ENCODE measurements at regions not wholly inside any gene's neighbourhood (a gene's known extent, or its start where the extent isn't known, plus 50 kb on each side); places are given as distances from the start of the nearest gene placed in this dataset.
"Not testable (repeated sequence)": the region's sequence is repeated elsewhere in the genome, so short reads cannot be mapped to it uniquely, and the experiment has no call there.

DNA sequence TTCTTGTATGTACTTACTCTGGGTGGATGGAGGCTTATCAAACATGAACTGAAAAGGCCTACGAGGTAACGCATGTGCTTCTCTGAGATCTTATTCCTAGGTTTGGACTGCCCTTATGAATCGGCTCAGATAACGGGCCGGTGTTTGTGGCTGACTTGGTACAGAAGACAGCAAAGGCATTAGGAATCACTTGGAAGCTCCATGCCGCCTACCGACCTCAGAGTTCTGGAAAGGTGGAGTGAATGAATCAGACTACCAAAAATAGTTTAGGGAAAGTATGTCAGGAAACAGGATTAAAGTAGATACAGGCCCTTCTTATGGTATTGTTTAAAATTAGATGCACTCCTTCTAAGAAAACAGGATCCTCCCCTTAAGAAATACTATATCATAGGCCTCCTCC, 172.4 kb upstream of the PCDH9 start:
- DNase-seq = no peak

DNA sequence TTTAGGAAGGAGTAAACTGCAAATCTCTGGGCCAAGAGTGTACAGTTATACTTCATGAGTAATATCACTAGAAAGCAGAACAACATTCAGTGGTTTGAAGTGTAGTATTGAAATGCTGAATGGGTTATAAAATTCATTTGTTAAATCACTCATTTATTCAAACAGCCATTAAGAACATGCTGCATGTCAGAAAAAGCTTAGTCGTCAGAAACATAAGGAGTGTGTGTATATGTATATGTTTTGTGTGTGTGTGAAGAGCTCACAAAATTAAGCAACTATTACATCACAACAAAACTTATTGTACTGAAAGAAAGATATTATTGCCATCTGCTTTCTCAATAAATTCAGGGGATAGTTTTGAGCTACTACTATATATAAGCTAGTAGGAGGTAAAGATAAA, 165.4 kb upstream of the PCDH9 start:
- DNase-seq = no peak

DNA sequence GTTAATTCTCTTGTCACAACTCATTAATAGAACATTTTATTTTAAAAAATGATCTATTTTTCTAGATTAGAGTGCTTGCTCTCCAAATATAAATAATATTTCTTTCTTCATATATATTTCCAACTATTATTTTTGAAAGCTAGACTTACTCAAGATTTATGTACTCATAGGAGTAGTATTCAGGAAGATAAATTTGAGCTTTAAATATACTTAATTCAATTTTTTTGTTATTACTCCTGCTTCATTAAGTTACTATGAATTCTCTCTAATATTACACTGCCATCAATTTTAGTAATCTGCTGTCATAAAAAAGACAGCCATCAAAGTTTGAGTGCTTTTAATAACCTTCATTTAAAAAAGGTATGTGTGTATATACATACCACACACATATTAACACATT, 161.9 kb upstream of the PCDH9 start:
- DNase-seq = no peak

DNA sequence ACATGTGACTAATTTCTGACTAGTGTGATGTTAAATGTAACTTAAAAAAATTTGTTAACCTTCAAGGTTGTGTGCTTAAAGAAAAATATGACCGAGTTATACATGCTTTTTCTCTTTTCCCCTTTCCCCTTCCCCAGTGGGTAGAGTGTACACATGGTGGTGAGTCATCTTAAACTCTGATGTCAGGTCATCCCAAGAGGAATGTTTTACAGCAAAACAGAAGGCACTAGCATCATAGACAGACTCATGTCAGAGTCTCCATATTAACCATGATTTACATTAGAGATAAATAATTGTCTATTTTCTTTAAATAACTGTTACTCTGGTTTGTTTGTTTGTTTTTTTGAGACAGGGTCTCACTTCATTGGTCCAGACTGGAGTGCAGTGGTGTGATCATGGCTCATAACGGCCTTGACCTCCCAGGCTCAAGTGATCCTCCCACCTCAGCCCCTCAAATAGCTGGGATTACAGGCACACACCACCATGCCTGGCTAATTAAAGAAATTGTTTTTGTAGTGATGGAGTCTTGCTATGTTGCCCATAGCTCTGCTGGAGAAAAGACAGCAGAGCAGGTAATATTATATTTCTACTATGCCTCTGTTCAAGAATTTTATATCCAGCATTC, 160.4 kb upstream of the PCDH9 start:
- peak; percentile 38 for DNase-seq

DNA sequence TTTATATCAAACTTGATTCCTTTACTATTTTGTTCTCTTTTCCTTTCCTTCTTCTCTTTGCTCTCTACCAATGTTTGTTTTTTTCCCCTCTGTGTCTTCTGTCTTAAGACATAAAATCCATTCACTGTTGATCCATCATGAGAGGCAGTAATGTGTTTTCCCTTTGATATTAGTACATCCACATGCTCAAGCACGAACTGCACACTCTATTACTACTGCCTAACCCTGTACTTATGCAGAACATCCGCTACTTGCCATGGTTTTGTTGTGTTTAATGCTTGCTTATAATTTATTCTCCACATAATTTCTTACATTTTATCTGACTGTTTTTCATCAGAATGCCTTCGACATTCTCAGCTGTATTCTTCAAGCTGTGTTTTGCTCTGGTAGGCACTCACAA, 159.0 kb upstream of the PCDH9 start:
- no peak for DNase-seq

DNA sequence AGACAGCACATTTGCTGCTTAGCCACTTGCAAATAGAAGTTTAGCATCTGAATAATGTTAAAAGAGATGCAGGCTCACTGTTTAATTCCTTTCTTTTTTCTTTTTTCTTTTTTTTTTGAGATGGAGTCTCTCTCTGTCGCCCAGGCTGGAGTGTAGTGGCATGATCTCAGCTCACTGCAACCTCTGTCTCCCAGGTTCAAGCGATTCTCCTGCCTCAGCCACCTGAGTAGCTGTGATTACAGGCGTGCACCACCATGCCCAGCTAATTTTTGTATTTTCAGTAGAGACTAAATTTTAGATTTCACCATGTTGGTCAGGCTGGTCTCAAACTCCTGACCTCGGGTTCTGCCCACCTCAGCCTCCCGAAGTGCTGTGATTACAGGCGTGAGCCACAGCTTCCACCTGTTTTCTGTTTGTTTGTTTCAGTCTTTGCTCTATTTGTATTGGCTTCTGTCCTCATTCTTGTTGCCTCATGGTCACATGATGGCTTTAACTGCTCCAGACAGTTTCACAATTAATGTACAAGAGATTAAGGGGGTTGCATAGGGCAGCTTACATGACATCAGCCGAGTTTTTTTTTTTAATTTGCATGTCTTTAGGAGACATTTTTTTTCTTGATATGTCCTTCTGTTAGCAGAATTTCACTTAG, 153.1 kb upstream of the PCDH9 start:
- DNase-seq = not testable (repeated sequence)

DNA sequence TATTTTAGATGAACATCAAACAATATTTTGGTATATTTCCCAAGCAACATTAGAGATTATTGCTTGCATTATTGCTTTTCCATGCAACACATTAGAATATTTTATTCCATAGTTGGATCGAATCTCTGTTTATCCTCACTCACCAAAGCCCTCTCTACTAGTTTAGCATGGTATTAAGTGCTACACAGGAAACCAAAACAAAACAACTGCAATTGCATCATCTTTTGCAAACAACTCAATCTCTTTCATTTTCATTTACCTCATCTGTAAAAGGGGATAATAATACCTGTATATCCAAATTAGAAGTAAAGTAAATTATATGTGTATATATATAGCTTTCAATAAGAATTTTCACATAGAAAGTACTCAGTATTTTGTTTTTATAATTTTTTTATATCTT, 147.8 kb upstream of the PCDH9 start:
- no peak for DNase-seq

DNA sequence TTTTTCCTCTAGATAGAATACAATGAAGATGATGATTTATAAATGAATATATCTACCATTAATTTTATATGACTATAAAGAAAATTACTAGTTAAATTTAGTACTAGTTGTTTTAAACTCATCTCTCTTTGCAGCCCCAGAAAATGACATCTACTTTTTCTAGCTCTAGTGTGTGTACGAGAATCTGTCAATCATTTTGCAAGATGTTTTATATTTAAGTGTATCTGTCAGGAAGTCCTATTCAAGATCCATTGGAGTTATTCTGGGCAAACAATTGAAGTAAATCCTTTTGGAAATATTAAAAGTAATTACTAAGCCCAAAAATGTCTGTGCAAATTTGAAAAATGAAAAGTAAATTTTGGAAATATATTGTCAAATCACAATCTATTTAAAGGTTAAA, 144.3 kb upstream of the PCDH9 start:
- no peak for DNase-seq

DNA sequence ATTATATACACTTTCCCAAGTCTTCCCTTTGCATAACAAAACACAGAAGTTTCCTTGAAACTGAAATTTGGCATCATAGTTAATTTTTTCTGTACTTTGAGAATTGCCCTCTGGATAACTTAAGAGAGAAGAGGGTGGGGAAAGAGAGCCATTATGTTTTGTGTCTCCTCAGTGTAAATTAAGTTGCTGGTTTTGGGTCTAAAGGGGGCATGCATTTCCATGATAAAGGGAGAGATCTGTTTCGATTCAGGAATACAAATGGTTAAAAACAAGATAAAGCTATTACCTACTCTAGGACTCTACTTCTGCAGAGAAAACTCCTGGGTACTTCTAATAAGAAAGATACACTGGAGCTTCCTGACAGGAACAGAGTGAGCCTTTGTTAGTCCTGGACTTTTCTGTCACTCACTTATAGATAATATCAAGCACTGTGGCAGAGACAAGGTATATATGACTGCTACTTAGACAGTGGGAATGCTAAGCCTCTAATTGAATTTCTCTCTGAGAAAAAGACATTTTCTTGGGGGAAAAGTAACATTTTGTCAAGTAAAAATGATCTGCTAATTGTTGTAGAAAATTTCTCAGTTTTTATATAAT, 142.8 kb upstream of the PCDH9 start:
- no peak for DNase-seq

DNA sequence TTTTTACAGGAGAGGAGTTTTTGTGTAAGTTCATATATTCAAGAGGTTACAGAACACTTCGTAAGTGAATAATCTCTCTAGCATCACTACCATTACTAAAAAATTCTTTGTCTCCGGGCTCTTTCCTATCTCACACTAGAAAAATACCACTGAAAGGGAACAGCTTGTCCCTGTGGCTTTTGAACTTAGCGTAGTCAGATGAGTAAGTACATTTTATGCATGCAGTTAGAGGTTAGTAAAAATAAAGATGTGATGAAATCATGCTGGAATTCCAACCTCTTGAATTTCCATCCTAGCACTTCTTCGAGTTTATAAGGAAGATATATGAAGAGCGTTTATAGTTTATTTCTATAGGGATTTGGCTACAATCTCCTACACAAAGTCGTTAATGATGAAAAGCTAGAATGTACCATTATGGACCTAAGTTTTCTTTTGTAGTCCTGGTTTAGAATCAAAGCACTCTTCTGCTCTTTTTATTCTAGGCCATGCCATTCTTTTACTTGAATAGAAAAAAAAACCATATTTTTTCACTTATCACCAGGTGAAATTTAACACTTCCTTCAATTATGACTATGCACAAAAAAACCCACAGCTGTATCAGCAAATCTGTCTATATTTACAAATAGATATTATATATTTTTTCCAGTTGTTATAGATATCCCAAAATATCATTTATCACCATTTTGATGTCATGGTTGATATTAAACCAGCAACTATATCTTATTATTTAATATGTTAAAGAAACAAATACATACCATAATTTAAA, 139.9 kb upstream of the PCDH9 start:
- DNase-seq = peak; percentile 86

DNA sequence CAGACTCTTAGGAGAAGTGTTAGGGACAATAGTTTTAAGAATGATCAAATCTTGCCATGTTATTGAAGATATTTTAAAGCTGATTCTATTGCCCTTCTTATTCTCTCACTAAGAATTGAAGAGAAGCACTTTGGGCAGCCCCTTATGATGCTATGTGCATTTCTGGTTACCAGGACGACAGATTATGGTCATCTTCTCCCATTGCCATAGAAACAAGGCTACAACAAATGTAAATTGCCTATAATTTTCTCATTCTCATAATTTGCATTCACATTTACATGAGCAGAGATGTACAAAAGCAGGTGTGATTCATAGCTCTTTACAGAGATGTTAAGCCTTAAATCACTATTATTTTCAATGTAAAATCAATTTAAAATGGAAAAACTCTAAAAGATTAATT, 137.3 kb upstream of the PCDH9 start:
- no peak for DNase-seq

DNA sequence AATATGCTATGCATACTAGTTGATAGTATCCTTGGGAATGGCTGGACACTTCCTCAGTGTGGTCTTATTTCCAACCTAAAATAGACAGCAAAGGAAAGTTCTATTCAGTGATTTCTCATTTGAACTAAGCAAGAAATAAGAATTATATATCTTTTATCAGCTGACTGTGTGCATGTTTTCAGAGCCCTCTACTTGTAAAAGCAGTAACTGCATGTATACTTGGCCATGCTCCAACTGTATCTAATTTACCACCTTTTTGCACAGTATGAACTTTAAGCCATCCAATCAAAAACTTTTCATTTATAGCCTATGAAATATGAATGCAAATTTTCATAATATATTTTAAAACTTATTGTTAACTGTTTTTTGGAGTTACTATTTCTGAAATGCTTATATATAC, 136.4 kb upstream of the PCDH9 start:
- DNase-seq = peak; percentile 6

DNA sequence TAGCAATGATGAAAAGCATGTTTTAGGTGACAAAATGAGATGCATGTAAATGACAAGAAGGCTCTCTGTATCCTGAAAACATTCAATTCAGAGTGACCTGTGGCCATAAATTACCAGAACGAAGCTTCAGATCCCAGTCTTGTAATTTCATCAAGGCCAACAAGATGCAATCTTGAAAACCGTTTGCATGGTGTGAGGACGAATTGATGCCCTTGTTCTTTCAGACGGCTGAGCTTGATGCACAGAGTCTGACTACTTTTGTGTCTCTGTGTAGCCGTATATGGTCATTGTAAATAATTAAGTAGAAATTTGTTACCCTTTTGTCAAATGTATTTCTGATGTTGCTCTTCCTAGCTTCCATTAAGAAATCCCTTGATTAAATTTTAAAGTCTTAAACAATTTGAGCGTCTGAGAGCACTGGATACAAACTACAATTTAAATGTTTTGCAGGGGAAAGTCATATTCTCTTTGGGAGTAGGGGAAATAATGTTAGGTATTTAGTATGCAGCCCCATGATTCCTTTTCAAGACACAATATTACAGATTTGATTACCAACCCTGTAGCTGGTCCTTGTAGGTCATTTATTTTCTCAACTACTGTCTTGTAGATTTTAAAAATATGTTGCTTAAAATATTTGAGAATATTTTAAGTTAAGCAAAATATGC, 125.8 kb upstream of the PCDH9 start:
- DNase-seq = no peak

DNA sequence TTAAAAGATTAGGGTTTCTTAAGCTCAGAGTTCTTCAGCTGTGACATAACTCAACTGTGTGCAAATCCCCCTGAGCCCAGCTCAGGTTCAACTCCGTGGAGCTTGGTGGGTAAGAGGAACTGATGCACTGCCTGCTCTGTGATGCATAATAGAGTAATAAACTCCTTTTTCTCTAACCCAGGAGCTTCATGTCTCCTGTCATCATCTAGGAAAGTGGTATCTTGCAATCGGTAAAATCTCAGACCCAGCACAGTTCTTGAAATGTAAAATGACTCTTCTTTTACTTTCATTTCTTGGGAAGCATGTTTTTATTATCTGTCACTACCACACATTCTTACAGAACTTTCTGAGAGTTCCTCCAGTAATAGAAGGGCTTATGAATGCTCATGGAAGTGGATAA, 123.8 kb upstream of the PCDH9 start:
- peak; percentile 8 for DNase-seq

DNA sequence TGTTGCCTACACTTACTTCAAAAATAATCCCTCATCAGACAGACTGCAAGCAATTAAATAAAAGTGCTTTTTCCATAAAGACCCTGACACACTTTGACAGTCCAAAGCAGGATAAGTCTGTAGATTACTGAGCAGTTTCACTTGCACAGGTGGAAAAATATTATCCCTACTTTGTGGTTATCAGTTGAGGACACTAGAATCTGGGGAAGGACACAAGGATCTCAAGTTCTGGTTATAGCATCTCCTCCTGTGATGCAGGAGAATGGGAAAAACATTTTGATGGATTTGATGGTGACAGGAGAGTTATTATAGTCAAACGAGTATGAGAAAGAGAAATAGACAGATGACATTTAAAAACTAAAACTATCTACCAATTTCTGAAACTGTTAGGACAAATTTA, 122.9 kb upstream of the PCDH9 start:
- no peak for DNase-seq

DNA sequence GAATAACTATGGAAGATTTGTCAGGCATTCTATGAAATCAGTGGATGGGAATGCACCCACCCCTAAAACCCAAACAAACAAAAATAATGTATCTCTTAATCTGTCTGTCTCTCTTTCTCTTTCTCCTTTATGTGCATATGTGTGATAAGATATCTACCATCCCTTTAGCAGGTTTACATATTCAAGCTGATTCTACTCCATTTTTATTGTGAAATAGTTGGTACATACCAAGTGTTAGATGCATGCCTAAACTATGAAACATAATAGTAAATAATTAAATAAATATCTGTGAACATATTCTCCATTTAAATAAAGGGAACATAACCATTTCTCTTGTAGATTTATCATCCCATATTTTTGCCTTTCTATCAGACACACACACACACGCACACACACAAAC, 121.8 kb upstream of the PCDH9 start:
- DNase-seq = no peak

DNA sequence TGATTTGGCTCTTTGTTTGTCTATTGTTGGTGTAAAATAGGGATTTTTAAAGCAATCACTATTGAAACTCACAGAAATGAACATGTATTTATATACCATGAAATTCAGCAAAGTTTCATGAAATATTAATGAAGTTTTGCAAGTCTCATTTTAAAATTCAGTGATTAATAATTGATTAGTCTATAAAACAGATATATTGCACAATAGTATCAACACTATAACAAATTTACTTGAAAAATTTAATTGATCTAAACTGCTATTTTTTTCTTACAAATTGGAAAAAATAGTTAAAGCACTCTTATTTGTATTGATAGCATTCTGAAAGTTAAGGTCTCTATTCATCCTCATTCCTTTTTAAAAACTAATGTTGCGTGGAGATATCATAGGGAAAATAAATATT, 121.0 kb upstream of the PCDH9 start:
- no peak for DNase-seq

DNA sequence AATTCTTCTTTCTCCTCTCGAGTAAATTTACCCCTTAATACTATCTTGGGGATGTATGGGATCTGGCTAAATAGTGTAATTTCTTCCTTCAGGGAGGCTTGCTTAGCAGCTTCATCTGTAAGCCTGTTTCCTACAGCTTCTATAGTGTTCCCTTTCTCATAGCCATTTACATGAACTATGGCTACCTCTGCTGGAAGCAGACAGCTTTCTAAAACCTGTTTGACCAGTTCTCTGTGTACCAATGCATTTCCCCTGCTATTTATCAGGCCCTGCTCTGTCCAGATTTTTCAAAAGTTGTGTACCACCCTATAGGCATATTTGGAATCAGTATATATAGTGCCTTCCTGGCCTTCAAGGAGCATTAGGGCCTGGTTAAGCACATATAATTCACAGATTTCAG, 113.6 kb upstream of the PCDH9 start:
- no peak for DNase-seq

DNA sequence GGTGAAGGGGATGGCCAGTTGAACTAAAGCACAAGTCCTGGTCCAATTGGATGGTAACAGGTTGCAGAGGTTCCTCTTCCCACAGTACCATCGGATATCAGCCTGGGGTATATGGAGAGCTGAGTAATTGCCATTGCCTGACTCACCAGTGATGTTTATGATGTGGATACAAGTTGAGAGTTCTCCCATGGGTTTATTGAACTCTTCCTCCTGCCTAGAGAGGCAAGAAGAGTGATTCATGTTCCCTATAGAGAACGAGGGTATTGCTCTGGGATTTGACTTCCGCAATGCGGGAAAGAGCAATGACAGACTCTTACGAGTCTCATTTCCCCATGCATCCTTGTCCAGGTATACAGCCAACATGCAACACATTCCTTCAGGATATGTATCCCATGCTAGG, 111.3 kb upstream of the PCDH9 start:
- no peak for DNase-seq

DNA sequence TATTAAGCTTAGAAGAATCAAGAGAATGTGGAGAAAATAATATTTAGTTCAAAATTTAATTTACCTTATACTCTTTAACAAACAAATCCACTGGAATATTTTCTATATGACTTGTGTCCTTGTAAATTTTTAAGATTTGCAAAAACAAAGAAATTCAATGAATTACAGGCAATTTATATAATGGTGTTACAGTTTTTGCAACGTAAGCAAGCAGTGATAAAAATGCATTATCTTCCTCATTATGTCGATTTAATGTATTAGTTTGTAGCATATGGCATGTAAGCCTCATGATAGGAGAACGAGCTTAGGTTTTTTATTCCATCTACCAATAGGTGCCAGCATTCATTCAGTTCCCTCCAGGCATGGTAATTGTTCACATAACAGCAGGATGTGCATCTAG, 100.0 kb upstream of the PCDH9 start:
- no peak for DNase-seq

DNA sequence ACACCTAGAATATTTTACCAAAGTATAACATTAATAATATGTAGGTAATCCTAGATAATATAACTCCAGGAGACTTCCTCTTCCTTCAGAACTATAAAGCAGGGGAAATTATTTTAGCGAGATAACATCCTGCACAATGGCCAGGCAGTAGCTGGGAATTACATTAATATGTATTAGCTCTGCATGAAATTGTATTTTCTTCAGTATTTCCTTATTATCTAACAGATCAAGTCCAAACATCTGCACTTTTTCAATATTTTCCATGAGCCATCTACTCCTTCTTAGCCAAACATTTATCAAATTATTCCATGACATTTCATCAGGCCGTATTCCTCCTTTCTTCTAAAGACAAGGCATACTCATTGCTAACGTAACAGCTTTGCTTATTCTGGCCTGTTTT, 98.8 kb upstream of the PCDH9 start:
- no peak for DNase-seq

DNA sequence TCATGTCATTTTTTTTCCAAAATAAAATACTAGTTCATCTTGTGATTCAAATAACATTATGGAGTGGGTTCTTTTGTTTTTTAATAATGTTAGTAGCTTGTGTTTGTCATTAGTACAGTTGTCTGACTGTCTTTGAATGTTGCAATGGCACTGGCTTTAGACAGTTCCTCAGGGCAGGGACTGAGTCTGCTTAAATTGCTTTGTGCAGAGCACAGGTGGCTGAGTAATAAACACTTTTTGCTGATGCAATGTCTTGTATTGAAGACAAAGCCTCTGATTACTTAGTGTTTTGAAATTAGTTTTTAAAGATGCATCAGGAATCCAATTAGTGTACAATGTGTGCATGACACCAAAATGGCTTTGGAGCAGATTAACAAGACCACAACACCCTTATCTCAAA, 88.7 kb upstream of the PCDH9 start:
- no peak for DNase-seq

DNA sequence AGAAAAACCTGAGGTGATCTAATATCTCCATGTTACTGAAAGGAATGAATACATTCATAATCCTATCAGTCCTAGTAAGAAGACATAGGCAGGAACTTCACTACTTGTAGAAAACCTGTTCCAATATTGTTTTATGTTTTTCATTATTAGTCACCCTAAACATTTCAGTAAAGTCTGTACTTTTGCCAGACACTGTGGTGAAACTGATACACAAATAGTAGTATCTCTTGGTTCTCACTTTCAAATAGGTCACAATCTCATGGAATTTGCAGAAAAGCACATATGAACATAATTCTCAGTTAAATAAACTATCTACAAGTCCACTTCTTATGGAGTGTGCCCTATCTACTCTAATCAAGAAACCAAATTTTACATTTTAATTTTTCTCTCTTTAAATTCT, 88.3 kb upstream of the PCDH9 start:
- no peak for DNase-seq

Measured in fibroblast of skin of abdomen (primary cell).